ENCODE measurements at regions not wholly inside any gene's neighbourhood (a gene's known extent, or its start where the extent isn't known, plus 50 kb on each side); places are given as distances from the start of the nearest gene placed in this dataset.

- Histone ChIP-seq H3K4me1 (no peaks in the 10 kb centered on the region), H3K36me3 (no peaks in the 10 kb centered on the region), H3K9me3 (no peaks in the 10 kb centered on the region), H3K27ac (no peak overlapping the region), H3K27me3 (no peaks in the 10 kb centered on the region), H3K4me3 (no peak overlapping the region)
- TF ChIP-seq POLR2A (IDR thresholded peaks at IDR 0.05) = no peak
- no peak for TF ChIP-seq POLR2AphosphoS5 (IDR thresholded peaks at IDR 0.05)
- TF ChIP-seq, protein P1, sequence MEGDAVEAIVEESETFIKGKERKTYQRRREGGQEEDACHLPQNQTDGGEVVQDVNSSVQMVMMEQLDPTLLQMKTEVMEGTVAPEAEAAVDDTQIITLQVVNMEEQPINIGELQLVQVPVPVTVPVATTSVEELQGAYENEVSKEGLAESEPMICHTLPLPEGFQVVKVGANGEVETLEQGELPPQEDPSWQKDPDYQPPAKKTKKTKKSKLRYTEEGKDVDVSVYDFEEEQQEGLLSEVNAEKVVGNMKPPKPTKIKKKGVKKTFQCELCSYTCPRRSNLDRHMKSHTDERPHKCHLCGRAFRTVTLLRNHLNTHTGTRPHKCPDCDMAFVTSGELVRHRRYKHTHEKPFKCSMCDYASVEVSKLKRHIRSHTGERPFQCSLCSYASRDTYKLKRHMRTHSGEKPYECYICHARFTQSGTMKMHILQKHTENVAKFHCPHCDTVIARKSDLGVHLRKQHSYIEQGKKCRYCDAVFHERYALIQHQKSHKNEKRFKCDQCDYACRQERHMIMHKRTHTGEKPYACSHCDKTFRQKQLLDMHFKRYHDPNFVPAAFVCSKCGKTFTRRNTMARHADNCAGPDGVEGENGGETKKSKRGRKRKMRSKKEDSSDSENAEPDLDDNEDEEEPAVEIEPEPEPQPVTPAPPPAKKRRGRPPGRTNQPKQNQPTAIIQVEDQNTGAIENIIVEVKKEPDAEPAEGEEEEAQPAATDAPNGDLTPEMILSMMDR (IDR thresholded peaks at IDR 0.05) = no peak
- TF ChIP-seq EP300 (IDR thresholded peaks at IDR 0.05) = no peak
- 35 to 38% methylated on average over 4 to 8 of the region's 9 CpGs for WGBS, 2 donors (ENCODE audit: low coverage in 1 of 2)
- no peak for ATAC-seq
Observed at GRCh38 chr19:31223740-31224534, 125.3 kb downstream of the TSHZ3 start.

DNA sequence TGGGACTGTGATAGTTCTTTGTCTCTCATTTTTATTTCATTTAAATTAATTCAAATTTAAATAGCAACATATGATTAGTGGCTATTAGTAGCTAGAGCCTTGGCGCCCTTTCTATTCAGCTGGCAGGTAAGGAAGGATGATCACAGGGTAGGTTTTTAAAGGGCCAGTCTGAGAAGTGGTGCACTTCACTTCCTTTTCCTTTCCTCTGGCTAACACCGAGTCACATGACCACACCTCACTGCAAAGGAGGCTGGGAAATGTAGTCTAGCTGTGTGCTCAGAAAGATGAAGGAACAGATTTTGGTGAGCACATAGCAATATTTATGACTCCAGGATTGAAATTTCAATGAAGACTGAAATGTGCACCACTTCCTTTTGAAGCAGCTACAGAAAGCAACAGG, 128.7 kb downstream of the TSHZ3 start:
- H3K27me3 ChIP-seq = no peaks in the 10 kb centered on the region
- no peaks in the 10 kb centered on the region for H3K9me3 ChIP-seq
- H3K36me3 ChIP-seq = no peaks in the 10 kb centered on the region
- no peak for ATAC-seq
- H3K27ac ChIP-seq = no peak overlapping the region
- WGBS, 2 donors (ENCODE audit: low coverage in 1 of 2) = 75 to 94% methylated on average over 2 of the region's 2 CpGs
- no peaks in the 10 kb centered on the region for H3K4me1 ChIP-seq
- no peak overlapping the region for H3K4me3 ChIP-seq
- TF ChIP-seq POLR2AphosphoS5 (IDR thresholded peaks at IDR 0.05) = no peak
- no peak for TF ChIP-seq EP300 (IDR thresholded peaks at IDR 0.05)
- TF ChIP-seq POLR2A (IDR thresholded peaks at IDR 0.05) = no peak
- TF ChIP-seq, protein P1 (IDR thresholded peaks at IDR 0.05) = no peak

- no peak overlapping the region for H3K27ac ChIP-seq
- TF ChIP-seq POLR2AphosphoS5 (IDR thresholded peaks at IDR 0.05) (no peak), EP300 (IDR thresholded peaks at IDR 0.05) (no peak), POLR2A (IDR thresholded peaks at IDR 0.05) (no peak)
- TF ChIP-seq, protein P1 (IDR thresholded peaks at IDR 0.05) = no peak
- no peaks in the 10 kb centered on the region for H3K4me1 ChIP-seq
- H3K36me3 ChIP-seq = no peaks in the 10 kb centered on the region
- H3K9me3 ChIP-seq = no peaks in the 10 kb centered on the region
- no peaks in the 10 kb centered on the region for H3K27me3 ChIP-seq
- 92 to 95% methylated on average over 2 of the region's 2 CpGs for WGBS, 2 donors (ENCODE audit: low coverage in 1 of 2)
- ATAC-seq = no peak
- no peak overlapping the region for H3K4me3 ChIP-seq
Observed at GRCh38 chr19:31214997-31215396, 134.2 kb downstream of the TSHZ3 start.

GRCh38 chr19:31214086-31214485, 135.2 kb downstream of the TSHZ3 start:
- 67 to 80% methylated on average over 1 to 9 of the region's 9 CpGs for WGBS, 2 donors (ENCODE audit: low coverage in 1 of 2)
- no peaks in the 10 kb centered on the region for H3K27me3 ChIP-seq
- no peak overlapping the region for H3K4me3 ChIP-seq
- TF ChIP-seq POLR2AphosphoS5 (IDR thresholded peaks at IDR 0.05) (peak; percentile 25), POLR2A (IDR thresholded peaks at IDR 0.05) (no peak)
- TF ChIP-seq, protein P1 (IDR thresholded peaks at IDR 0.05) = no peak
- H3K9me3 ChIP-seq = no peaks in the 10 kb centered on the region
- peak; percentile 68 for ATAC-seq
- H3K4me1 ChIP-seq = no peaks in the 10 kb centered on the region
- no peaks in the 10 kb centered on the region for H3K36me3 ChIP-seq
- H3K27ac ChIP-seq = no peak overlapping the region

DNA sequence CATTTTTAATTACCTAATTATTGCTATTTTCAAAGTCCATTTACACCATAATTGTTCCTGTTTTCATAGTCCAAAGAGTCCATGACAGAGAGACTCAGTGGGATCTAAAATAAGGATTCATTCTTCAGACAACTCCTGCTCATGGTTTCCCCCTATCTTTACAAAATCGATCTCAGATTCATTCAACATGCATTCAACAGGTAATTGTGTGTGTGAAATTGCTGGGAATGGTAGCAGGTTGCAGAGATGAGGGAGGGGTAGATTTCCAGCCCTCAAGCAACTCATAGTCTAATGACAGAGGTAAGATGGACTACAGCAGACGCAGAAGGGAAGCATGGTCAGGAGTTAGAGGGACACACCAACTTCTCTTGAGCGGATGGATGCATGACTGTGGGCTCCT, 138.1 kb downstream of the TSHZ3 start:
- no peak for ATAC-seq
- Histone ChIP-seq H3K9me3 (no peaks in the 10 kb centered on the region), H3K27me3 (no peaks in the 10 kb centered on the region), H3K4me1 (no peaks in the 10 kb centered on the region), H3K27ac (no peak overlapping the region), H3K4me3 (no peak overlapping the region), H3K36me3 (no peaks in the 10 kb centered on the region)
- TF ChIP-seq EP300 (IDR thresholded peaks at IDR 0.05) (no peak), POLR2AphosphoS5 (IDR thresholded peaks at IDR 0.05) (no peak), POLR2A (IDR thresholded peaks at IDR 0.05) (no peak)
- TF ChIP-seq, protein P1 (IDR thresholded peaks at IDR 0.05) = no peak
- 81 to 88% methylated on average over 3 of the region's 3 CpGs for WGBS, 2 donors (ENCODE audit: low coverage in 1 of 2)

Data from gastroesophageal sphincter (tissue), 4 donors.